NCI-H2196 (cell line): ENCODE measurements at regions not wholly inside any gene's neighbourhood (a gene's known extent, or its start where the extent isn't known, plus 50 kb on each side); places are given as distances from the start of the nearest gene placed in this dataset.
A peak's percentile ranks its signal among the peaks of the same experiment; 100 is the strongest.

ENCODE experiments used
- DNase-seq: peaks from one replicate; lab custom pipeline; 2025; ENCODE audit not compliant: unreplicated experiment; lab: John Stamatoyannopoulos, UW

- no peak for DNase-seq
These were observed 309.9 kb upstream of the PKDCC start for GRCh38 chr2:41737888-41738287.

GRCh38 chr2:41741951-41742595, 305.7 kb upstream of the PKDCC start:
- DNase-seq: no peak

GRCh38 chr2:41743324-41743723, 304.5 kb upstream of the PKDCC start:
- no peak for DNase-seq

- DNase-seq: no peak
These were observed 297.0 kb upstream of the PKDCC start for GRCh38 chr2:41750829-41751228.

GRCh38 chr2:41759880-41760279, 287.9 kb upstream of the PKDCC start:
- no peak for DNase-seq

GRCh38 chr2:41763141-41763540, 284.7 kb upstream of the PKDCC start:
- no peak for DNase-seq

GRCh38 chr2:41764131-41764530, 283.7 kb upstream of the PKDCC start:
- no peak for DNase-seq

- peak; percentile 11 for DNase-seq
These were observed 282.9 kb upstream of the PKDCC start for GRCh38 chr2:41764919-41765318.

- DNase-seq: no peak
These were observed 279.5 kb upstream of the PKDCC start for GRCh38 chr2:41768310-41768709.

GRCh38 chr2:41771710-41772109, 276.1 kb upstream of the PKDCC start:
- DNase-seq: no peak

- DNase-seq: no peak
These were observed 275.1 kb upstream of the PKDCC start for GRCh38 chr2:41772697-41773096.

- DNase-seq: no peak
These were observed 273.7 kb upstream of the PKDCC start for GRCh38 chr2:41774011-41774605.

- DNase-seq: no peak
These were observed 272.3 kb upstream of the PKDCC start for GRCh38 chr2:41775366-41776025.

- DNase-seq: no peak
These were observed 267.9 kb upstream of the PKDCC start for GRCh38 chr2:41779888-41780287.

GRCh38 chr2:41782306-41783158, 265.3 kb upstream of the PKDCC start:
- DNase-seq: peak; percentile 50

- DNase-seq: no peak
These were observed 263.3 kb upstream of the PKDCC start for GRCh38 chr2:41784496-41784895.

- no peak for DNase-seq
These were observed 262.4 kb upstream of the PKDCC start for GRCh38 chr2:41785251-41786022.

- no peak for DNase-seq
These were observed 256.3 kb upstream of the PKDCC start for GRCh38 chr2:41791523-41791922.

- DNase-seq: no peak
These were observed 244.5 kb upstream of the PKDCC start for GRCh38 chr2:41803361-41803760.

- DNase-seq: no peak
These were observed 241.5 kb upstream of the PKDCC start for GRCh38 chr2:41806286-41806685.

GRCh38 chr2:41821167-41821566, 226.7 kb upstream of the PKDCC start:
- no peak for DNase-seq
